Gastrocnemius medialis (tissue), 4 donors: ENCODE measurements at regions not wholly inside any gene's neighbourhood (a gene's known extent, or its start where the extent isn't known, plus 50 kb on each side); places are given as distances from the start of the nearest gene placed in this dataset.

Experiments
- POLR2A ChIP-seq, 2 donors: fragments of 450-650 bp; IDR thresholded peaks; one replicate each; pipeline ENCODE4 v1.6.1; 2017; ENCODE audit warnings: antibody characterized with exemption in 2 of 2, mild to moderate bottlenecking in 2 of 2, moderate library complexity in 2 of 2
- TF ChIP-seq, protein P1 (sequence below), 5 experiments: fragments of 450-650 bp in 3 of 5; fragments of 200-600 bp in 2 of 5; sonication (generic) in 2 of 5; IDR thresholded peaks in 4 of 5; conservative IDR thresholded peaks in 1 of 5; 1 replicate in 4 of 5; 2 replicates in 1 of 5; pipeline ENCODE4 v1.5.1; 2016 to 2019; ENCODE audit warnings: antibody characterized with exemption in 5 of 5, mild to moderate bottlenecking in 3 of 5, moderate library complexity in 3 of 5

DNA sequence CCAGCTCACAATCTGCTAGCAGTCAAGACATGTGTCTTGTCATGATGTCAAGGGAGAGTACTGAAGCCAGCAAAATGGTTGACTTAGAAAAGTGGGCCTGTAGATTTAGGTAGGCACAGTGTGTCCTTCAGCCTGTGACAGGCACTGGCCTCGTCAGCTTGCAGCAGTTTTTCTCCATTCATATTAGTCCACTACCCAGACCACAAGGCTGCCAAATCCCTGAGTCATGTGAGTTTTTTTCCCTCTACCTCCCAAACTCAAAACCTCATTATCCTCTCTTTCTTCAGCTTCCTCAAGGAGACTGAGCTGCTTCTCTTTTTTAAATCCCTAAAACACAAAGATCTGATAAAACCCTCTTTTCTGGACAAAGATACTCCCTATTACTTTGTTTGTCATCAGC, 102.6 kb upstream of the HS3ST3A1 start:
- TF ChIP-seq, protein P1, sequence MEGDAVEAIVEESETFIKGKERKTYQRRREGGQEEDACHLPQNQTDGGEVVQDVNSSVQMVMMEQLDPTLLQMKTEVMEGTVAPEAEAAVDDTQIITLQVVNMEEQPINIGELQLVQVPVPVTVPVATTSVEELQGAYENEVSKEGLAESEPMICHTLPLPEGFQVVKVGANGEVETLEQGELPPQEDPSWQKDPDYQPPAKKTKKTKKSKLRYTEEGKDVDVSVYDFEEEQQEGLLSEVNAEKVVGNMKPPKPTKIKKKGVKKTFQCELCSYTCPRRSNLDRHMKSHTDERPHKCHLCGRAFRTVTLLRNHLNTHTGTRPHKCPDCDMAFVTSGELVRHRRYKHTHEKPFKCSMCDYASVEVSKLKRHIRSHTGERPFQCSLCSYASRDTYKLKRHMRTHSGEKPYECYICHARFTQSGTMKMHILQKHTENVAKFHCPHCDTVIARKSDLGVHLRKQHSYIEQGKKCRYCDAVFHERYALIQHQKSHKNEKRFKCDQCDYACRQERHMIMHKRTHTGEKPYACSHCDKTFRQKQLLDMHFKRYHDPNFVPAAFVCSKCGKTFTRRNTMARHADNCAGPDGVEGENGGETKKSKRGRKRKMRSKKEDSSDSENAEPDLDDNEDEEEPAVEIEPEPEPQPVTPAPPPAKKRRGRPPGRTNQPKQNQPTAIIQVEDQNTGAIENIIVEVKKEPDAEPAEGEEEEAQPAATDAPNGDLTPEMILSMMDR (IDR thresholded peaks at IDR 0.05 in 4 of 5, conservative IDR thresholded peaks at IDR 0.05 in 1 of 5): no peak
- no peak for TF ChIP-seq POLR2A (IDR thresholded peaks at IDR 0.05)
